Muscle layer of colon (tissue), 2 donors: ENCODE measurements at regions not wholly inside any gene's neighbourhood (a gene's known extent, or its start where the extent isn't known, plus 50 kb on each side); places are given as distances from the start of the nearest gene placed in this dataset.
"Not testable (repeated sequence)": the region's sequence is repeated elsewhere in the genome, so short reads cannot be mapped to it uniquely, and the experiment has no call there.

ENCODE experiments used
- H3K27ac ChIP-seq: one replicate; pipeline ENCODE4 v1.7.0; 2013; ENCODE audit warnings: low read depth, mild to moderate bottlenecking, low read length, moderate library complexity
- H3K27me3 ChIP-seq, 2 donors: one replicate each; pipeline ENCODE4 v1.7.0; 2013; ENCODE audit warnings: low read length in 2 of 2, mild to moderate bottlenecking in 2 of 2; ENCODE audit not compliant: insufficient read depth in 2 of 2, control insufficient read depth in 1 of 2
- H3K36me3 ChIP-seq: one replicate; pipeline ENCODE4 v1.7.0; 2013; ENCODE audit warnings: mild to moderate bottlenecking, low read length; ENCODE audit not compliant: insufficient read depth
- H3K4me1 ChIP-seq: one replicate; pipeline ENCODE4 v1.7.0; 2013; ENCODE audit warnings: mild to moderate bottlenecking, low read length; ENCODE audit not compliant: insufficient read depth
- H3K4me3 ChIP-seq, 2 donors: one replicate each; pipeline ENCODE4 v1.7.0; 2013; ENCODE audit warnings: low read length in 2 of 2, low read depth in 1 of 2, mild to moderate bottlenecking in 1 of 2, moderate library complexity in 1 of 2
- H3K9ac ChIP-seq: one replicate; pipeline ENCODE4 v1.7.0; 2013; ENCODE audit warnings: low read length
- H3K9me3 ChIP-seq: one replicate; pipeline ENCODE4 v1.7.0; 2013; ENCODE audit warnings: mild to moderate bottlenecking, low read length
- donor health status: abdominal sarcoma.
- donor health status: Adenocarcinoma of cecum.

DNA sequence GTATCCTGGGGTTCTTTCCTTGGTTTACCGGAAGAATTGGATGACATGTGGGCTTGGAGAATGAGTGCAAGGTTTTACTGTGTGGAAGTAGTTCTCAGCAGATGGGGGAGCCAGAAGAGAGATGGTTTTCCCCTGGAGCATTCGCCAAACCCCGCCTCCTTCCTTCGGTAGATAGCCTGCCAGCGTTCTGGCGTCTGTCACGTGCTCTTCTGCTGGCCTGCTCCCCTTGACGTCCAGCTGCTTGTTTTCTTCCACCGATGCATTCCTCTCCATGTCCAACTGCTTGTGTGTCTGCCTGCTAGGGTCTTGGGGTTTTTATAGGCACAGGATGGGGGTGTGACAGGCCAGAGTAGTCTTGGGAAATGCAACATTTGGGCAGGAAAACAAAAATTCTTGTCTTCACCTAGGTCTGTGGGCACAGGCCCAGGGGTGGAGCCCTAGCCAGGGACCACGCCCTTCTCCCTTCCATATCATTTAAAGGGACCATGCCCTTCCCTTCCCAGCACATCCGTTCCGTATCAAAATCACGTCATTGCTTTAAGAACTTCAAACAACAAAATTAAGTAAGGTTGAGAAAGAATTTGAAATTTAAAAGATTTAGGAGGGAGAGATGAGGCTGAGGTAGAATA lies 538.7 kb upstream of the SMIM31 start:
- Histone ChIP-seq H3K9ac (no peak overlapping the region), H3K36me3 (no peaks in the 10 kb centered on the region), H3K4me3 (no peak overlapping the region), H3K27ac (no peak overlapping the region), H3K27me3 (no peaks in the 10 kb centered on the region), H3K4me1 (no peaks in the 10 kb centered on the region), H3K9me3 (no peaks in the 10 kb centered on the region)

- H3K4me1 ChIP-seq = no peaks in the 10 kb centered on the region
- no peak overlapping the region for H3K4me3 ChIP-seq
- H3K36me3 ChIP-seq = no peaks in the 10 kb centered on the region
- no peaks in the 10 kb centered on the region for H3K9me3 ChIP-seq
- no peak overlapping the region for H3K27ac ChIP-seq
- H3K9ac ChIP-seq = no peak overlapping the region
- no peaks in the 10 kb centered on the region for H3K27me3 ChIP-seq
Observed at GRCh38 chr4:164221631-164222030, 532.3 kb upstream of the SMIM31 start.

GRCh38 chr4:164224871-164225270 lies 529.1 kb upstream of the SMIM31 start:
- no peaks in the 10 kb centered on the region for H3K4me1 ChIP-seq
- H3K4me3 ChIP-seq = no peak overlapping the region
- no peaks in the 10 kb centered on the region for H3K27me3 ChIP-seq
- H3K36me3 ChIP-seq = no peaks in the 10 kb centered on the region
- H3K9me3 ChIP-seq = no peaks in the 10 kb centered on the region
- H3K27ac ChIP-seq = no peak overlapping the region
- no peak overlapping the region for H3K9ac ChIP-seq

GRCh38 chr4:164229255-164229654 lies 524.7 kb upstream of the SMIM31 start:
- no peak overlapping the region for H3K27ac ChIP-seq
- H3K9ac ChIP-seq = no peak overlapping the region
- H3K27me3 ChIP-seq = no peaks in the 10 kb centered on the region
- no peak overlapping the region for H3K4me3 ChIP-seq
- H3K4me1 ChIP-seq = no peaks in the 10 kb centered on the region
- H3K9me3 ChIP-seq = no peaks in the 10 kb centered on the region
- H3K36me3 ChIP-seq = no peaks in the 10 kb centered on the region

GRCh38 chr4:164239433-164239832 lies 514.5 kb upstream of the SMIM31 start:
- no peaks in the 10 kb centered on the region for H3K4me1 ChIP-seq
- no peak overlapping the region for H3K9ac ChIP-seq
- H3K4me3 ChIP-seq = no peak overlapping the region
- no peak overlapping the region for H3K27ac ChIP-seq
- H3K9me3 ChIP-seq = no peaks in the 10 kb centered on the region
- H3K27me3 ChIP-seq = no peaks in the 10 kb centered on the region
- H3K36me3 ChIP-seq = no peaks in the 10 kb centered on the region

GRCh38 chr4:164239976-164240375 lies 514.0 kb upstream of the SMIM31 start:
- Histone ChIP-seq H3K9me3 (no peaks in the 10 kb centered on the region), H3K27me3 (no peaks in the 10 kb centered on the region), H3K9ac (no peak overlapping the region), H3K4me1 (no peaks in the 10 kb centered on the region), H3K36me3 (no peaks in the 10 kb centered on the region), H3K4me3 (no peak overlapping the region), H3K27ac (no peak overlapping the region)

GRCh38 chr4:164251257-164251656 lies 502.7 kb upstream of the SMIM31 start:
- no peak overlapping the region for H3K27ac ChIP-seq
- H3K4me3 ChIP-seq = no peak overlapping the region
- H3K9ac ChIP-seq = no peak overlapping the region

GRCh38 chr4:164252286-164252685 lies 501.6 kb upstream of the SMIM31 start:
- Histone ChIP-seq H3K4me3 (no peak overlapping the region), H3K9ac (no peak overlapping the region), H3K27ac (no peak overlapping the region), H3K27me3 (no peaks in the 10 kb centered on the region), H3K9me3 (no peaks in the 10 kb centered on the region), H3K36me3 (no peaks in the 10 kb centered on the region), H3K4me1 (no peaks in the 10 kb centered on the region)

More at GRCh38 chr4:164251257-164251656, 502.7 kb upstream of the SMIM31 start:
- H3K4me1 ChIP-seq = no peaks in the 10 kb centered on the region
- H3K36me3 ChIP-seq = no peaks in the 10 kb centered on the region
- no peaks in the 10 kb centered on the region for H3K9me3 ChIP-seq
- H3K27me3 ChIP-seq = no peaks in the 10 kb centered on the region

GRCh38 chr4:164261831-164262230 lies 492.1 kb upstream of the SMIM31 start:
- H3K27ac ChIP-seq = no peak overlapping the region
- H3K4me1 ChIP-seq = no peaks in the 10 kb centered on the region
- no peaks in the 10 kb centered on the region for H3K36me3 ChIP-seq
- H3K9me3 ChIP-seq = no peaks in the 10 kb centered on the region
- H3K4me3 ChIP-seq = no peak overlapping the region
- H3K9ac ChIP-seq = no peak overlapping the region
- no peaks in the 10 kb centered on the region for H3K27me3 ChIP-seq

GRCh38 chr4:164262508-164262907 lies 491.4 kb upstream of the SMIM31 start:
- not testable (repeated sequence) for H3K9ac ChIP-seq

DNA sequence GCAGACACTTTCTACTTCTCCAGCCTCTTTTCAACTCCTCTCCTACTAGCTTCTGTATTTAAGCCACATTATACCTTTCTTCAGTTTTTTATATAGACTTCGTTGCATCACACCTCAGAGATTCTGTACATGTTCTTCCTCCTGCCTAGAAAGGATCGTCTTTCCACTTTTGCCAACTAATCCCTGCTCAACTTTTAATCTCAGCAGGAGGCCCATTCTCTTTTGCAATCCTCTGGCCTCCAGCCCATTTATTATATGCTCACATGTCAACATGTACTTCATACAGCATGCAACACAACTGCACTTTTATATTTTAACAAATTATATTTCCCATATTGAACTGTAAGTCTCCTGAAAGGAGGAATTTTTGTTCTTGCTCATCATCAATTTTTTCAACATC lies 476.5 kb upstream of the SMIM31 start:
- not testable (repeated sequence) for H3K4me1 ChIP-seq, H3K4me3 ChIP-seq, H3K36me3 ChIP-seq, H3K9ac ChIP-seq, H3K27ac ChIP-seq, H3K27me3 ChIP-seq, H3K9me3 ChIP-seq

More at GRCh38 chr4:164262508-164262907, 491.4 kb upstream of the SMIM31 start:
- not testable (repeated sequence) for H3K27me3 ChIP-seq, H3K4me3 ChIP-seq, H3K9me3 ChIP-seq, H3K27ac ChIP-seq, H3K4me1 ChIP-seq, H3K36me3 ChIP-seq

GRCh38 chr4:164287173-164287572 lies 466.8 kb upstream of the SMIM31 start:
- H3K4me1 ChIP-seq = no peaks in the 10 kb centered on the region
- H3K36me3 ChIP-seq = no peaks in the 10 kb centered on the region

More at GRCh38 chr4:164287173-164287572, 466.8 kb upstream of the SMIM31 start:
- H3K9me3 ChIP-seq = no peaks in the 10 kb centered on the region
- no peaks in the 10 kb centered on the region for H3K27me3 ChIP-seq
- no peak overlapping the region for H3K27ac ChIP-seq
- H3K9ac ChIP-seq = no peak overlapping the region
- no peak overlapping the region for H3K4me3 ChIP-seq
